GM23338 (cell line): ENCODE measurements at regions not wholly inside any gene's neighbourhood (a gene's known extent, or its start where the extent isn't known, plus 50 kb on each side); places are given as distances from the start of the nearest gene placed in this dataset.

Experiments
- ATAC-seq: fragments of 200-7000 bp; cut with Tn5 transposase; 3 replicates; pipeline ENCODE4 v1.9.1; 2020
- DNase-seq: peaks from one replicate; pipeline ENCODE4 v3.0.0-alpha.2; 2015; ENCODE audit warnings: low spot score
- H2AFZ ChIP-seq: fragments of 200-600 bp; sonication (generic); 2 replicates; pipeline ENCODE4 v1.8.0; 2016; ENCODE audit warnings: antibody characterized with exemption, mild to moderate bottlenecking, moderate library complexity
- H3F3A ChIP-seq: fragments of 200-600 bp; sonication (generic); replicated peaks from 2 replicates; pipeline ENCODE4 v1.8.0; 2017; ENCODE audit warnings: antibody characterized with exemption, mixed run types, low read depth
- H3K27ac ChIP-seq: fragments of 200-600 bp; sonication (generic); 2 replicates; pipeline ENCODE4 v1.6.1; 2016; ENCODE audit warnings: low read depth
- H3K27me3 ChIP-seq: fragments of 200-600 bp; sonication (generic); 2 replicates; pipeline ENCODE4 v1.8.0; 2016; ENCODE audit warnings: mild to moderate bottlenecking, mixed run types, moderate library complexity; ENCODE audit not compliant: insufficient read depth
- H3K36me3 ChIP-seq: fragments of 200-600 bp; sonication (generic); 2 replicates; pipeline ENCODE4 v1.8.0; 2016; ENCODE audit warnings: mild to moderate bottlenecking; ENCODE audit not compliant: insufficient read depth
- H3K4me1 ChIP-seq: fragments of 200-600 bp; sonication (generic); 2 replicates; pipeline ENCODE4 v1.8.0; 2016; ENCODE audit warnings: mild to moderate bottlenecking, moderate library complexity; ENCODE audit not compliant: insufficient read depth
- H3K4me2 ChIP-seq: fragments of 200-600 bp; sonication (generic); 2 replicates; pipeline ENCODE4 v1.7.1; 2017; ENCODE audit warnings: mixed run types
- H3K4me3 ChIP-seq: fragments of 200-600 bp; sonication (generic); 2 replicates; pipeline ENCODE4 v1.6.1; 2016; ENCODE audit warnings: mixed run types
- H3K79me2 ChIP-seq: fragments of 200-600 bp; sonication (generic); replicated peaks from 2 replicates; pipeline ENCODE4 v1.8.0; 2017; ENCODE audit warnings: mild to moderate bottlenecking; ENCODE audit not compliant: insufficient read depth
- H3K9me2 ChIP-seq: fragments of 200-600 bp; sonication (generic); 2 replicates; pipeline ENCODE4 v1.8.0; 2017; ENCODE audit not compliant: insufficient read depth
- H4K20me1 ChIP-seq: fragments of 200-600 bp; sonication (generic); replicated peaks from 2 replicates; pipeline ENCODE4 v1.8.0; 2017; ENCODE audit warnings: mild to moderate bottlenecking; ENCODE audit not compliant: insufficient read depth
- H3K27ac Mint-ChIP-seq: 2 replicates; pipeline ENCODE4 v1.8.0; 2020; ENCODE audit warnings: inconsistent platforms, mild to moderate bottlenecking, moderate library complexity, mixed read lengths
- H3K27me3 Mint-ChIP-seq: 3 replicates; pipeline ENCODE4 v1.8.0; 2022; ENCODE audit warnings: low read depth, mild to moderate bottlenecking, moderate library complexity, mixed read lengths, inconsistent platforms; ENCODE audit not compliant: insufficient read depth, poor library complexity
- H3K36me3 Mint-ChIP-seq: 3 replicates; pipeline ENCODE4 v1.8.0; 2021; ENCODE audit warnings: low read depth, mild to moderate bottlenecking, inconsistent platforms, moderate library complexity, mixed read lengths
- H3K4me1 Mint-ChIP-seq: 3 replicates; pipeline ENCODE4 v1.8.0; 2020; ENCODE audit warnings: mild to moderate bottlenecking, inconsistent platforms, mixed read lengths
- H3K4me3 Mint-ChIP-seq: 3 replicates; pipeline ENCODE4 v1.8.0; 2021; ENCODE audit warnings: moderate library complexity, mild to moderate bottlenecking, inconsistent platforms, mixed read lengths
- H3K9me3 Mint-ChIP-seq: 3 replicates; pipeline ENCODE4 v1.8.0; 2020; ENCODE audit warnings: moderate library complexity, mild to moderate bottlenecking, inconsistent platforms, mixed read lengths
- JUNB ChIP-seq: IDR thresholded peaks from one replicate; pipeline ENCODE4 v1.6.1; 2016; ENCODE audit warnings: antibody characterized with exemption; ENCODE audit not compliant: unreplicated experiment
- NANOG ChIP-seq: IDR thresholded peaks from 2 replicates; pipeline ENCODE4 v1.6.1; 2016; ENCODE audit warnings: antibody characterized with exemption, borderline replicate concordance
- TF ChIP-seq, protein P1 (sequence below): IDR thresholded peaks from one replicate; pipeline ENCODE4 v1.6.1; 2018; ENCODE audit warnings: antibody characterized with exemption; ENCODE audit not compliant: unreplicated experiment
- TF ChIP-seq, protein P2 (sequence below), 2 experiments: fragments of 200-600 bp in 1 of 2; sonication (generic) in 1 of 2; conservative IDR thresholded peaks; 2 replicates each; pipeline versions ENCODE4 v1.5.1 to v1.6.1; 2016 to 2017; ENCODE audit warnings: antibody characterized with exemption in 2 of 2, low read depth in 2 of 2, mild to moderate bottlenecking in 2 of 2, moderate library complexity in 1 of 2

DNA sequence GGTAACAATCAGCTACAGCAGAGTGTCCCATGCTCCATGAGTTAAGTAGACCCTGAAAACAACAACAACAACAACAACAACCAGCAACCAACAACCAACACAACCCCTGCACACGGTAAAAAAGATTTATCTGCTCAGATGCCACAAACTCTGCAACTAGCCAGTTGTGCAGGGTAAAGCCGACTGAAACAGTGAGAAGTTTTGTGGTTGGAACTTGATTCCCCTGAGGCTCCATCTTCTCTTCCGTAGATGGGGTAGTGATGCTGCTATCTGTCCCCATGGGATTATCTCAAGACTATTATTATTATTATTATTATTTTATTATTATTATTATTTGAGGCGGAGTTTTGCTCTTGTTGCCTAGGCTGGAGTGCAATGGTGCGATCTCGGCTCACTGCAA is 50.6 kb upstream of the RAPGEF2 start:
- peaks cover 59% of the 10 kb centered on the region for H3K4me1 ChIP-seq
- TF ChIP-seq JUNB (no peak), NANOG (no peak)
- TF ChIP-seq, protein P1, sequence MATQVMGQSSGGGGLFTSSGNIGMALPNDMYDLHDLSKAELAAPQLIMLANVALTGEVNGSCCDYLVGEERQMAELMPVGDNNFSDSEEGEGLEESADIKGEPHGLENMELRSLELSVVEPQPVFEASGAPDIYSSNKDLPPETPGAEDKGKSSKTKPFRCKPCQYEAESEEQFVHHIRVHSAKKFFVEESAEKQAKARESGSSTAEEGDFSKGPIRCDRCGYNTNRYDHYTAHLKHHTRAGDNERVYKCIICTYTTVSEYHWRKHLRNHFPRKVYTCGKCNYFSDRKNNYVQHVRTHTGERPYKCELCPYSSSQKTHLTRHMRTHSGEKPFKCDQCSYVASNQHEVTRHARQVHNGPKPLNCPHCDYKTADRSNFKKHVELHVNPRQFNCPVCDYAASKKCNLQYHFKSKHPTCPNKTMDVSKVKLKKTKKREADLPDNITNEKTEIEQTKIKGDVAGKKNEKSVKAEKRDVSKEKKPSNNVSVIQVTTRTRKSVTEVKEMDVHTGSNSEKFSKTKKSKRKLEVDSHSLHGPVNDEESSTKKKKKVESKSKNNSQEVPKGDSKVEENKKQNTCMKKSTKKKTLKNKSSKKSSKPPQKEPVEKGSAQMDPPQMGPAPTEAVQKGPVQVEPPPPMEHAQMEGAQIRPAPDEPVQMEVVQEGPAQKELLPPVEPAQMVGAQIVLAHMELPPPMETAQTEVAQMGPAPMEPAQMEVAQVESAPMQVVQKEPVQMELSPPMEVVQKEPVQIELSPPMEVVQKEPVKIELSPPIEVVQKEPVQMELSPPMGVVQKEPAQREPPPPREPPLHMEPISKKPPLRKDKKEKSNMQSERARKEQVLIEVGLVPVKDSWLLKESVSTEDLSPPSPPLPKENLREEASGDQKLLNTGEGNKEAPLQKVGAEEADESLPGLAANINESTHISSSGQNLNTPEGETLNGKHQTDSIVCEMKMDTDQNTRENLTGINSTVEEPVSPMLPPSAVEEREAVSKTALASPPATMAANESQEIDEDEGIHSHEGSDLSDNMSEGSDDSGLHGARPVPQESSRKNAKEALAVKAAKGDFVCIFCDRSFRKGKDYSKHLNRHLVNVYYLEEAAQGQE, result no peak
- TF ChIP-seq, protein P2, sequence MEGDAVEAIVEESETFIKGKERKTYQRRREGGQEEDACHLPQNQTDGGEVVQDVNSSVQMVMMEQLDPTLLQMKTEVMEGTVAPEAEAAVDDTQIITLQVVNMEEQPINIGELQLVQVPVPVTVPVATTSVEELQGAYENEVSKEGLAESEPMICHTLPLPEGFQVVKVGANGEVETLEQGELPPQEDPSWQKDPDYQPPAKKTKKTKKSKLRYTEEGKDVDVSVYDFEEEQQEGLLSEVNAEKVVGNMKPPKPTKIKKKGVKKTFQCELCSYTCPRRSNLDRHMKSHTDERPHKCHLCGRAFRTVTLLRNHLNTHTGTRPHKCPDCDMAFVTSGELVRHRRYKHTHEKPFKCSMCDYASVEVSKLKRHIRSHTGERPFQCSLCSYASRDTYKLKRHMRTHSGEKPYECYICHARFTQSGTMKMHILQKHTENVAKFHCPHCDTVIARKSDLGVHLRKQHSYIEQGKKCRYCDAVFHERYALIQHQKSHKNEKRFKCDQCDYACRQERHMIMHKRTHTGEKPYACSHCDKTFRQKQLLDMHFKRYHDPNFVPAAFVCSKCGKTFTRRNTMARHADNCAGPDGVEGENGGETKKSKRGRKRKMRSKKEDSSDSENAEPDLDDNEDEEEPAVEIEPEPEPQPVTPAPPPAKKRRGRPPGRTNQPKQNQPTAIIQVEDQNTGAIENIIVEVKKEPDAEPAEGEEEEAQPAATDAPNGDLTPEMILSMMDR (conservative IDR thresholded peaks at IDR 0.05; ENCODE audit: low read depth in 2 of 2), result no peak
- H3K4me1 Mint-ChIP-seq, result peaks cover 59% of the 10 kb centered on the region

More for the DNA sequence above, 50.6 kb upstream of the RAPGEF2 start:
- Histone ChIP-seq H3K27me3 (no peaks in the 10 kb centered on the region), H3K4me2 (peak overlapping the region; percentile 54), H4K20me1 (no peaks in the 10 kb centered on the region), H2AFZ (peak overlapping the region; percentile 95), H3K9me2 (no peaks in the 10 kb centered on the region), H3K4me3 (no peak overlapping the region), H3F3A (no peaks in the 10 kb centered on the region; the same call in 1 of the 2 replicates), H3K79me2 (no peaks in the 10 kb centered on the region), H3K36me3 (no peaks in the 10 kb centered on the region), H3K27ac (no peak overlapping the region)
- DNase-seq (no peak), ATAC-seq (no peak)
- no peaks in the 10 kb centered on the region for H3K9me3 Mint-ChIP-seq
- H3K4me3 Mint-ChIP-seq, result no peak overlapping the region
- H3K27me3 Mint-ChIP-seq, result peaks cover 3% of the 10 kb centered on the region
- no peak overlapping the region for H3K27ac Mint-ChIP-seq
- H3K36me3 Mint-ChIP-seq, result no peaks in the 10 kb centered on the region
